ENCODE measurements at regions not wholly inside any gene's neighbourhood (a gene's known extent, or its start where the extent isn't known, plus 50 kb on each side); places are given as distances from the start of the nearest gene placed in this dataset.

DNA sequence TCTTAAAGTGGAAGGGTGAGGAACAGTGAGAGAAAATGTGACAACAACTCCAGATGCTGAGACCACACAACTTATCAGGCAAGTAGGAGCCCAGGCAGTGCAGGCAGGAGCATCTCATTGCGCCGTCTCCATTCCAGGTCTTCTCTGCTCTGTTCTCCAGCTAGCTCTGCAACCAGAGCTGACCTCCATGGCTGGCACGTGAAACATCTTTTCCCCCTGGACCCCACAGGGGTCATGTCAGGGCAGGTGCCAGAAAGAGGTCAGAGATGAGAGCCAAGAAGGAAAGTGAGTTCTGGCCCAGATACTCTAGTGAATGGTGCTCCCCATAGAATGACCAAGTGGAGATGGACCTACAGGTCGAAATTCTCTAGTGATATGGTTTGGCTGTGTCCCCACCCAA lies 281.4 kb downstream of the SMOC2 start:
- TF ChIP-seq, protein P1, sequence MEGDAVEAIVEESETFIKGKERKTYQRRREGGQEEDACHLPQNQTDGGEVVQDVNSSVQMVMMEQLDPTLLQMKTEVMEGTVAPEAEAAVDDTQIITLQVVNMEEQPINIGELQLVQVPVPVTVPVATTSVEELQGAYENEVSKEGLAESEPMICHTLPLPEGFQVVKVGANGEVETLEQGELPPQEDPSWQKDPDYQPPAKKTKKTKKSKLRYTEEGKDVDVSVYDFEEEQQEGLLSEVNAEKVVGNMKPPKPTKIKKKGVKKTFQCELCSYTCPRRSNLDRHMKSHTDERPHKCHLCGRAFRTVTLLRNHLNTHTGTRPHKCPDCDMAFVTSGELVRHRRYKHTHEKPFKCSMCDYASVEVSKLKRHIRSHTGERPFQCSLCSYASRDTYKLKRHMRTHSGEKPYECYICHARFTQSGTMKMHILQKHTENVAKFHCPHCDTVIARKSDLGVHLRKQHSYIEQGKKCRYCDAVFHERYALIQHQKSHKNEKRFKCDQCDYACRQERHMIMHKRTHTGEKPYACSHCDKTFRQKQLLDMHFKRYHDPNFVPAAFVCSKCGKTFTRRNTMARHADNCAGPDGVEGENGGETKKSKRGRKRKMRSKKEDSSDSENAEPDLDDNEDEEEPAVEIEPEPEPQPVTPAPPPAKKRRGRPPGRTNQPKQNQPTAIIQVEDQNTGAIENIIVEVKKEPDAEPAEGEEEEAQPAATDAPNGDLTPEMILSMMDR (conservative IDR thresholded peaks at IDR 0.05; ENCODE audit: low read depth) = no peak
- DNase-seq (ENCODE audit: low spot score) = no peak
- ChIA-PET POLR2A (ENCODE audit: low non-redundant PET) (no interaction called here), CTCF (no interaction called here)
- H3K27ac ChIP-seq = no peak overlapping the region

DNA sequence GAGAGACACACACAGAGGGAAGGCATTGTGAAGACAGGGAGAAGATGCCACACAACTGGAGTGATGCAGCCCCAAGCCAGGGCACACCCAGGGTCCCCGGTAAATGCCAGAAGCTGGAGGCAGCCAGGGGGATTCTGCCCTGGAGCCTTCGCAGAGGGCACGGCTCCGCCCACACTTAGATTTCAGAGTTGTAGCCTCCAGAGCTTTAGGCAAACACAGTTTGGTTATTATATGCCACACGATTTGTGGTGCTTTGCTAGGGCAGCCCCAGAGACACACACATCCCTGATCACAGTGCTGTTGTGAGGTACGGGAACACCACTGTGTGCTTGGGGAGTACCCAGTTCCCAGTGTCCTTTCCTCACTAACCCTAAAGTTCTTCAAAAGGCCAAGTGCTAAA lies 280.6 kb downstream of the SMOC2 start:
- no peak for DNase-seq (ENCODE audit: low spot score)
- no peak overlapping the region for H3K27ac ChIP-seq
- ChIA-PET CTCF (no interaction called here), POLR2A (ENCODE audit: low non-redundant PET) (no interaction called here)
- TF ChIP-seq, protein P1 (conservative IDR thresholded peaks at IDR 0.05; ENCODE audit: low read depth) = no peak

DNA sequence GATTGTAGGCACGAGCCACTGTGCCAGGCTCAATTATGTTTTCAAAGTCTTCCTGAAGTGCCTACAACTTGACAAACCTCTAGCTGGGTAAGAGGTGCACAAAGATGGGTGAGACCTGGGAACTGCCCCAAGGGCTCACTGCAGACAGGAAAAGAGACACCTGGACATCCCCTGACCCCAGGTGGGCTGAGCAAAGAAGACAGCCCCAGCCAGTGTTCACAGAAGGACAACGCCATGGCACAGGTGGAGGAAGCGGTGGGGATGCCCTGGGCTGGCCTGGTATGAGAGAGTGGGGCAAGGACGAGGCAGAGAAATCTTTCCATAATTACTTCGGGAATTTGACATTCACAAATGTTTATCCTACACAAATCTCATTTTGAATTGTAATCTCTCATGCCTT lies 278.9 kb downstream of the SMOC2 start:
- ChIA-PET CTCF (no interaction called here), POLR2A (ENCODE audit: low non-redundant PET) (no interaction called here)
- H3K27ac ChIP-seq = no peak overlapping the region
- no peak for DNase-seq (ENCODE audit: low spot score)
- TF ChIP-seq, protein P1 (conservative IDR thresholded peaks at IDR 0.05; ENCODE audit: low read depth) = no peak

DNA sequence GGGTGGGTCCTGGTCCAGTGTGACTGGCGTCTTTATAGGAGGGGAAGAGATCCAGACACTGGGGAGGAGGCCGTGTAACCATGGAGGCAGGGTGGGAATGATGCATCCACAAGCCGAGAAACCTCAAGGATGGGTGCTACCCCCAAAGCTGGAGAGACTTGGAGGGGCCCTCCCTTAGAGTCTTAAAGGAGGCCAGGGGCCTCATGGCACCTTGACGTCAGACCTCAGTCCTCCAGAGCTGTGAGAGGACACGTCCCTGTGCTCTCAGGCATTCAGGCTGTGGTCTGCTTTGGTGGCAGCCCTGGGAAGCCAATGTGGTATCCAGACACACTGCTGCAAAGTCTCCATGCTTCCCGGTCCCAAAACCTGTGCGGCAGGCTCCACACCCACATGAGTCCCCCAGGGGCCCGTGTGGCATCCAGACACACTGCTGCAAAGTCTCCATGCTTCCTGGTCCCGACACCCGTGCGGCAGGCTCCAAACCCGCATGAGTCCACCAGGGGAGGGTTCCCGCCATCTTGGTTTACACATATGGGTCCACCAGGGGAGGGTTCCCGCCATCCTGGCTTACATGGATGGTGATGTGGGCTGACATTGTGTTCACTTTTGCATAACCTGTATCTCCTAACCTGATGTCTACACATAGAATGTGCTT lies 278.0 kb downstream of the SMOC2 start:
- CTCF ChIA-PET = no interaction called here
- H3K27ac ChIP-seq = no peak overlapping the region
- no peak for DNase-seq (ENCODE audit: low spot score)
- POLR2A ChIA-PET (ENCODE audit: low non-redundant PET) = no interaction called here
- TF ChIP-seq, protein P1 (conservative IDR thresholded peaks at IDR 0.05; ENCODE audit: low read depth) = no peak
